SJCRH30 (cell line): ENCODE measurements at regions not wholly inside any gene's neighbourhood (a gene's known extent, or its start where the extent isn't known, plus 50 kb on each side); places are given as distances from the start of the nearest gene placed in this dataset.

Experiments
- DNase-seq, 2 experiments: peaks; one replicate each; pipeline ENCODE4 v3.0.0-alpha.2; 2015 to 2020
- H3K27ac ChIP-seq: fragments of 250-450 bp; sonication (Bioruptor Pico); 2 replicates; pipeline ENCODE4 v1.5.1; 2020; ENCODE audit warnings: mild to moderate bottlenecking, moderate library complexity
- H3K27me3 ChIP-seq: fragments of 250-450 bp; sonication (Bioruptor Pico); 2 replicates; pipeline ENCODE4 v1.5.1; 2020; ENCODE audit warnings: mild to moderate bottlenecking, moderate library complexity
- H3K36me3 ChIP-seq: fragments of 250-450 bp; sonication (Bioruptor Pico); 2 replicates; pipeline ENCODE4 v1.5.1; 2020; ENCODE audit warnings: mild to moderate bottlenecking, moderate library complexity
- H3K4me1 ChIP-seq: fragments of 250-450 bp; sonication (Bioruptor Pico); 2 replicates; pipeline ENCODE4 v1.5.1; 2020; ENCODE audit warnings: mild to moderate bottlenecking, moderate library complexity
- H3K4me3 ChIP-seq: fragments of 250-450 bp; sonication (Bioruptor Pico); 2 replicates; pipeline ENCODE4 v1.5.1; 2020; ENCODE audit warnings: mild to moderate bottlenecking, moderate library complexity
- H3K9me3 ChIP-seq: fragments of 250-450 bp; sonication (Bioruptor Pico); replicated peaks from 2 replicates; pipeline ENCODE4 v1.5.1; 2020; ENCODE audit warnings: mild to moderate bottlenecking, moderate library complexity

DNA sequence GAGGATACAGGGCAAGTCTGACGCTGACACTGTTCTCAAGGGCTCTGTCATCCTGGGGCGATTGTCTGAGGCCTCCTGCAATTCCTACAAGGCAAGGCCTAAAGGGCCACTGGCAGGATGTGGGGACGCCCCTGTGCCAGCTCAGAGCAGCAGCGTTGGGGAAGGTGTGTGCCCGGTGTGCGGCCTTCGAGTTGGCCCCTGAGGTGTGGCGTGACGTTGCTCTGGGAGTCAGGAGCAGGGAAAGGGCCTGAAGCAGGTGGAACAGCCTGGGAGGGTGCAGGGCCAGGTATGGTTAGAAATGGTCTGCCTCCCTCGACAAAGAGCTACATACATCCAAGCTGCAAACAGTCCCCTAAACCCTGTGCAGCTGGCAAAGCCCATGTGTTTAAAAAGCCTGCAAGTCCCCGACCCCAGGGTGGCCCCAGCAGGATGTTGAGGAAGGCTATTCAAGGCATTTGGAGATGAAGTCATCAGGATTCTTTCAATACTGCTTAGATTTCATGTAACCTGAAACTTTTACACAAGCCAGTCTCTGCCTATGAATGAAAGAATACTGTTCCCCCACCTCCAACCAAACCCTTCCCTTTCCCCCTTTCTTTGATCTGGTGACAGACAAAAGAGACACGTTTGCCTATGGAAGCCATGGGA is 142.5 kb upstream of the TNS3 start:
- no peak overlapping the region for H3K4me3 ChIP-seq
- H3K27ac ChIP-seq: peak overlapping the region; percentile 50
- DNase-seq: peak; percentile 87 to 88
- no peaks in the 10 kb centered on the region for H3K27me3 ChIP-seq
- H3K9me3 ChIP-seq: no peaks in the 10 kb centered on the region
- no peaks in the 10 kb centered on the region for H3K36me3 ChIP-seq
- peaks cover 18% of the 10 kb centered on the region for H3K4me1 ChIP-seq

GRCh38 chr7:47722126-47722525 is 140.2 kb upstream of the TNS3 start:
- no peaks in the 10 kb centered on the region for H3K36me3 ChIP-seq
- H3K9me3 ChIP-seq: no peaks in the 10 kb centered on the region
- H3K27me3 ChIP-seq: no peaks in the 10 kb centered on the region
- H3K4me1 ChIP-seq: peaks cover 18% of the 10 kb centered on the region
- no peak overlapping the region for H3K4me3 ChIP-seq
- no peak overlapping the region for H3K27ac ChIP-seq
- no peak for DNase-seq

- Histone ChIP-seq H3K36me3 (no peaks in the 10 kb centered on the region), H3K27me3 (no peaks in the 10 kb centered on the region), H3K27ac (no peak overlapping the region), H3K4me3 (no peak overlapping the region), H3K4me1 (peaks cover 18% of the 10 kb centered on the region), H3K9me3 (no peaks in the 10 kb centered on the region)
- no peak for DNase-seq
Measured at GRCh38 chr7:47721670-47722069, 139.8 kb upstream of the TNS3 start.

GRCh38 chr7:47720907-47721244 is 139.0 kb upstream of the TNS3 start:
- H3K9me3 ChIP-seq: no peaks in the 10 kb centered on the region
- no peak for DNase-seq
- peaks cover 18% of the 10 kb centered on the region for H3K4me1 ChIP-seq
- no peak overlapping the region for H3K27ac ChIP-seq
- no peak overlapping the region for H3K4me3 ChIP-seq
- H3K36me3 ChIP-seq: no peaks in the 10 kb centered on the region
- H3K27me3 ChIP-seq: no peaks in the 10 kb centered on the region

- no peak overlapping the region for H3K4me3 ChIP-seq
- no peaks in the 10 kb centered on the region for H3K9me3 ChIP-seq
- no peaks in the 10 kb centered on the region for H3K36me3 ChIP-seq
- H3K27ac ChIP-seq: no peak overlapping the region
- no peak for DNase-seq
- peaks cover 14% of the 10 kb centered on the region for H3K4me1 ChIP-seq
- no peaks in the 10 kb centered on the region for H3K27me3 ChIP-seq
Measured at GRCh38 chr7:47720141-47720906, 138.4 kb upstream of the TNS3 start.

GRCh38 chr7:47719675-47720074 is 137.8 kb upstream of the TNS3 start:
- Histone ChIP-seq H3K27ac (no peak overlapping the region), H3K36me3 (no peaks in the 10 kb centered on the region), H3K9me3 (no peaks in the 10 kb centered on the region), H3K27me3 (no peaks in the 10 kb centered on the region), H3K4me1 (peaks cover 8% of the 10 kb centered on the region), H3K4me3 (no peak overlapping the region)
- no peak for DNase-seq

GRCh38 chr7:47715631-47716068 is 133.7 kb upstream of the TNS3 start:
- Histone ChIP-seq H3K9me3 (no peaks in the 10 kb centered on the region), H3K27me3 (no peaks in the 10 kb centered on the region), H3K4me3 (no peak overlapping the region), H3K4me1 (no peaks in the 10 kb centered on the region), H3K36me3 (no peaks in the 10 kb centered on the region), H3K27ac (no peak overlapping the region)
- no peak for DNase-seq

GRCh38 chr7:47714669-47715607 is 133.0 kb upstream of the TNS3 start:
- Histone ChIP-seq H3K27me3 (no peaks in the 10 kb centered on the region), H3K4me3 (no peak overlapping the region), H3K36me3 (no peaks in the 10 kb centered on the region), H3K9me3 (no peaks in the 10 kb centered on the region), H3K27ac (no peak overlapping the region), H3K4me1 (no peaks in the 10 kb centered on the region)
- DNase-seq: no peak

DNA sequence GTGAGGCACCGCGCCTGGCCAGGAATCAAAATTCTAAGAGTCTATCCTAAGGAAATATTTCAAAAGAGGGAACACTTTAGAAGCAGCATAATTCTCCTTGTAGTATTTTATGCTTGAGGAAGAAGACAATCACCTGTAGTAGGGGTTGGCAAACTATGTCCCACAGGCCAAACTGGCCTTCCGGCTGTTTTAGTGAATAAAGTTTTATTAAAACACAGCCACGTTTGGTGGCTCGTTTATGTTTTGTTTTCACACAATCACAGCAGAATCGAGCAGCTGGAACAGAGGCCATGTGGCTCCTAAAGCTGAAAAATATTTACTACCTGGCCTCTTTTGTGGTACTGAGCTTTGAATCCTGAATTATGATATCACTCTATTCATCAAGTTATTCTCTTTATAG is 131.7 kb upstream of the TNS3 start:
- Histone ChIP-seq H3K9me3 (no peaks in the 10 kb centered on the region), H3K4me3 (no peak overlapping the region), H3K27me3 (no peaks in the 10 kb centered on the region), H3K27ac (no peak overlapping the region), H3K36me3 (no peaks in the 10 kb centered on the region), H3K4me1 (no peaks in the 10 kb centered on the region)
- no peak for DNase-seq

- H3K27me3 ChIP-seq: no peaks in the 10 kb centered on the region
- H3K27ac ChIP-seq: no peak overlapping the region
- H3K4me3 ChIP-seq: no peak overlapping the region
- H3K4me1 ChIP-seq: no peaks in the 10 kb centered on the region
- H3K36me3 ChIP-seq: no peaks in the 10 kb centered on the region
- no peak for DNase-seq
- no peaks in the 10 kb centered on the region for H3K9me3 ChIP-seq
Measured at GRCh38 chr7:47712416-47712815, 130.5 kb upstream of the TNS3 start.

DNA sequence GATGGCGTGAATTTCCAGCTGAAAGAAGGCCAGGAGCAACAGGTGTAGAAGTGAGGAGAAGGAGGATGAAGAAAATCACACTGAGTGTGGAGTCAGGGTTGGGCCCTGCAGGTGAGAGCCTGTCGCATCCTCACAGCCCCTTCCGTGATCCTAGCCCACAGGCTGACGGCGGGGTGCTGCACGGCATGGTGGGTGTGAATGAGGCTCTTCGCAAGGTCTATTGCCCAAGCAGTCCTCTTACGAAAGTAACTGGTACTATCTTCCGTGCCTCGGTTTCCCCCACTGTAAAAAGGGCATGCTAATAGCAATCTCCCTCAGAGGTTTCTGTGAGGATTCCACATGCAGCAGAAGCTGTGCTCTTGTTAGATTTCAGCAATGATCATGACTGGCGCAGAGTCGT is 129.9 kb upstream of the TNS3 start:
- no peak overlapping the region for H3K27ac ChIP-seq
- no peak overlapping the region for H3K4me3 ChIP-seq
- H3K9me3 ChIP-seq: no peaks in the 10 kb centered on the region
- H3K4me1 ChIP-seq: no peaks in the 10 kb centered on the region
- DNase-seq: no peak
- no peaks in the 10 kb centered on the region for H3K36me3 ChIP-seq
- H3K27me3 ChIP-seq: no peaks in the 10 kb centered on the region

DNA sequence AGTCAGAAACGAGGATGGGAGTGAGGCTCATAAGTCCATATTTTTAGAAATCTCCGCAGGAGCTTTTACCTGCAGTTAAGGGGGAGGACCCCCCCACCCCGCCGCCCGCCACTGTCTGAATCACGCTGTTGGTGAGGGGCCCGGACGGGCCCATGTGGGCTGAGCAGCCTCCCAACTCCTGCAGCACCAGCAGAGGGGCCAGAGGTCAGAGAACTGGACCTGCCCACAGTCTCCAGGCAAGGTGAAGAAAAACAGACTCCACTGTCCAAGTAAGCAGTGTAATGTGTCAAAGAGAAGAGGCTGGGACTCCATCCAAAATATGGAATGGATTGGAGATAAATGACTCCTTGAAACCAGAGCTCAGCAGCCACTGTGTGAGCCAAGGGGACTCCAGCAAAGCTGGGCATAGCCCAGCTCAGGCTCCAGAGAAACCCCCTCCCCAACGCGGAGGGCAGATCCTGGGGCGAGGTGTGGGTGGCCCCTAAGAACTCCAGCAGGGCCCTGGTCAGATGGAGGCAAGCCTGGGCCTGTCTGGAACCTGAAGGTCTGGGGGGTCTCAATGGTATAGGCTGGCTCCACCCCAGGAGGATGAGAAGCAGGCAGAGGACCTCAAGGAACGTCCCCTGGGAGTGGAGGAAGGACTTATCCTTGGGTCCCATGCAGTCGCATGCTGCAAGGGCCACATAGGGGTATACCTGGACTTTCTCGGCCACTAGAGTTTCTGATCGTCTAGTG is 128.5 kb upstream of the TNS3 start:
- Histone ChIP-seq H3K27me3 (no peaks in the 10 kb centered on the region), H3K27ac (no peak overlapping the region), H3K36me3 (no peaks in the 10 kb centered on the region), H3K4me3 (no peak overlapping the region), H3K4me1 (no peaks in the 10 kb centered on the region), H3K9me3 (no peaks in the 10 kb centered on the region)
- no peak for DNase-seq

DNA sequence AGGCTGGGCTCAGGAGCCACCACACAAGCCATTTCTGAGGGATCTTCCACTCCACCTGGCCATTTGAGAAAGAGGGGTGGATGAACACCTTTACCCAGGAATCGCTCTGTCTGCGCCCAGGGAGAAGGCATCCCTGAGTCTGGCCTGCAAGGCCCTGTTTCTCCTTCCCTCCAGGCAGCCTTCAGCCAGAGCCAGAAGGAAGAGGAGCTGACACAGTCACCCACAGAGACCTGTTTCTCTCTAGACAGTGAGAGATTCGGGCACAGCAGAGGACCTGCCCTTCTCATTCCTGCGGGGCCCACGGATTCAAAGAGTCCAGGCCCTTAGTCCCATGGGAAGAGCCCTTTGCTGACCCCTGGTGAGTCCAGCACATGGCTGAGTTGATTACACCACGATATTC is 127.5 kb upstream of the TNS3 start:
- Histone ChIP-seq H3K36me3 (no peaks in the 10 kb centered on the region), H3K4me3 (no peak overlapping the region), H3K27ac (no peak overlapping the region), H3K27me3 (no peaks in the 10 kb centered on the region), H3K4me1 (no peaks in the 10 kb centered on the region), H3K9me3 (no peaks in the 10 kb centered on the region)
- DNase-seq: no peak

DNA sequence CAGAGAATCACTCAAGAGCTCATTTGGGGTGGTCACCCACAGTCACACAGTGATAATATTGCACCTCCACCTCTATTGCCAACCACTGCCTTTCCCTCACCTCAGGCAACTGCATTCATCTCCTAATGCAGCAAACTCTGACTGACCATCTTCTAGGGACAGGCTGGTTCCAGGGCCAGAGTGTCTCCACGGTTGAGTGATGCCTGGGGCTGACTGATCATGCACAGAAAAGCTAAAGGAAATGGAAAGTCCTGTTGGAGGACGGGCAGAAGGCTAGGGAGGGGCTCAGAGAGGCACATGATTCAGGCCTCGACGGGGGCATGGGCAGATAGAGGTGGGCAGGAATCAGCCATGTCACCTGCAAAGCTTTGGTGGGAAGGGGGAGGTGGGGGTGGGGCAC is 127.1 kb upstream of the TNS3 start:
- no peak for DNase-seq
- Histone ChIP-seq H3K36me3 (no peaks in the 10 kb centered on the region), H3K27ac (no peak overlapping the region)

More for the DNA sequence above, 127.1 kb upstream of the TNS3 start:
- H3K9me3 ChIP-seq: no peaks in the 10 kb centered on the region
- no peaks in the 10 kb centered on the region for H3K27me3 ChIP-seq
- no peak overlapping the region for H3K4me3 ChIP-seq
- no peaks in the 10 kb centered on the region for H3K4me1 ChIP-seq
